NCI-H460 (cell line): ENCODE measurements at regions not wholly inside any gene's neighbourhood (a gene's known extent, or its start where the extent isn't known, plus 50 kb on each side); places are given as distances from the start of the nearest gene placed in this dataset.
A peak's percentile ranks its signal among the peaks of the same experiment; 100 is the strongest.

Source experiments
- DNase-seq: peaks from one replicate; pipeline ENCODE4 v3.0.0-alpha.2; 2016; ENCODE audit warnings: low read depth; ENCODE audit errors: extremely low read depth

GRCh38 chr12:4857472-4858291 is 52.0 kb upstream of the KCNA1 start:
- peak; percentile 45 for DNase-seq

GRCh38 chr12:4858386-4858785 is 51.3 kb upstream of the KCNA1 start:
- DNase-seq: no peak

GRCh38 chr12:4859478-4860210 is 50.1 kb upstream of the KCNA1 start:
- DNase-seq: no peak
